HG03354 (cell line): ENCODE measurements at regions not wholly inside any gene's neighbourhood (a gene's known extent, or its start where the extent isn't known, plus 50 kb on each side); places are given as distances from the start of the nearest gene placed in this dataset.

ENCODE experiments used
- ATAC-seq: cut with Tn5 transposase; IDR thresholded peaks from one replicate; pipeline ENCODE4 v1.9.1; 2021; ENCODE audit warnings: mild to moderate bottlenecking; ENCODE audit not compliant: unreplicated experiment, poor library complexity, severe bottlenecking

DNA sequence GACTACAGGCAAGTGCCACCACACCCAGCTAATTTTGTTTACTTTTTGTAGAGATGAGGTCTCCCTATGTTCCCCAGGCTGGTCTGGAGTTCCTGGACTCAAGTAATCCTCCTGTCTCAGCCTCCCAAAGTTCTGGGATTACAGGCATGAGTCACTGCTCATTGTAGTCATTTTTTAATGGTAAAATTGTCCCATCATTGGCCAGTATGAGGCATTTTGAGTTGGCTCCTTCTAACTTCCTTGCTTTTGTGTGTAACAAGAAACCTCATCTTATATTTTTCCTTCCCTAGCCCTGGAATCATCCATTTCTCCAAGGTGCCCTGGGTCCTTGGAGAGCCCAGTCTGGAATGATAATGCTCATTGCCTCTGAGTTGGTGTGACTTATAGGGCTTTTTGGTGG is 148.5 kb downstream of the INHBB start:
- ATAC-seq: no peak

- no peak for ATAC-seq
Measured at GRCh38 chr2:120495586-120495985, 149.7 kb downstream of the INHBB start.

- no peak for ATAC-seq
Measured at GRCh38 chr2:120496235-120496634, 150.3 kb downstream of the INHBB start.

GRCh38 chr2:120496759-120497158 is 150.8 kb downstream of the INHBB start:
- no peak for ATAC-seq

DNA sequence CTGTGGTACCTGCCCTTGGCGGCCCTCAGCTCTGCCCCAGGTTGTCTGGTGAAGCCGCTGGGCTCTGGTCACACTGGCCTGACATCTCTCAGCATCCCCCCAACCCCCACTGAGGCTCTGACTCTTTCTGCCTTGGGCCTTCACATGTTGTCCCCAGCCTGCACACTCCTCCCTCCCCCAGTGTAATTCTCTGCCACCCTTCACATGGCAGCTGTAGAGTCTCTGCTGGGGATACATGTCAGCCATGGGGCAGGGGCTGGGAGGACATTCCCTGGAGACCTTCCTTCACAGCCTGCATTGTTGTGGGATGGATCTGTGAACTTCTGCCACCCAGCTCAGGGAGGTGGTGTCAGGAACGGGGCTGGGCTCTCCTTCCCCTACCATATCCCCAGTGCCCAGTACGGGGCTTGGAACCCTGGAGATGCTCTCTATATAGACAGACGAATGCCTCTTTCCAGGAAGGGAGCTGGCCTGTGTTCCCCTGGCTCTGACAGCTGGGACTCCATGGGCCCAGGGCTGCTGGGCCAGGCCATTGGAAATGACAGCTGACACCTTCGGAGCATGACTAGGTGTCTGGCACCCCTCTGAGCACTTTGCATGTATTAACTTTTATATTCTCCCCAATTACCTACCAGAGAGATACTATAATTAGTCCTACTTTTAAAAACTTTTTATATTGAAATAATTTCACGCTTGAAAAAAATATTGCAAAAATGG is 151.5 kb downstream of the INHBB start:
- no peak for ATAC-seq

DNA sequence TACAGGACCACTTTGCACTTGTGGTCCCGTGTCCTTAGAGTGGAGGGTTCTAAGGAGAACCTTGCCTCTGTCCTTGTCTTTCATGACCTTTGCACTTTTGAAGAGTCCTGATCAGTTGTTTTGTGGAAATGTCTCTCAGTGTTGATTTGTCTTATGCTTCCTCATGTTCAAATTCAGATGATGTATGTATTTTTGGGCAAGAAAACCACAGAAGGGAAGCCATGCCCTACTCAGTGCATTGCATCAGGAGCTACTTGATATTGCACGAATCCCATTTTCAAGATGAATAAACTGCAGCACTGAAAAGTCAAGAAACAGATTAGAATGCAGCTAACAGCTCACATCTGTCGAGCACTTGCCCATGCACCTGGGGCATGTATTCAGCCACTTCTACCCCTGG is 152.2 kb downstream of the INHBB start:
- no peak for ATAC-seq

- ATAC-seq: no peak
Measured at GRCh38 chr2:120498576-120499394, 152.8 kb downstream of the INHBB start.

- ATAC-seq: no peak
Measured at GRCh38 chr2:120499784-120500495, 154.0 kb downstream of the INHBB start.

- no peak for ATAC-seq
Measured at GRCh38 chr2:120501591-120501990, 155.7 kb downstream of the INHBB start.

GRCh38 chr2:120502357-120502756 is 156.4 kb downstream of the INHBB start:
- ATAC-seq: no peak

GRCh38 chr2:120502761-120503160 is 156.8 kb downstream of the INHBB start:
- ATAC-seq: no peak

DNA sequence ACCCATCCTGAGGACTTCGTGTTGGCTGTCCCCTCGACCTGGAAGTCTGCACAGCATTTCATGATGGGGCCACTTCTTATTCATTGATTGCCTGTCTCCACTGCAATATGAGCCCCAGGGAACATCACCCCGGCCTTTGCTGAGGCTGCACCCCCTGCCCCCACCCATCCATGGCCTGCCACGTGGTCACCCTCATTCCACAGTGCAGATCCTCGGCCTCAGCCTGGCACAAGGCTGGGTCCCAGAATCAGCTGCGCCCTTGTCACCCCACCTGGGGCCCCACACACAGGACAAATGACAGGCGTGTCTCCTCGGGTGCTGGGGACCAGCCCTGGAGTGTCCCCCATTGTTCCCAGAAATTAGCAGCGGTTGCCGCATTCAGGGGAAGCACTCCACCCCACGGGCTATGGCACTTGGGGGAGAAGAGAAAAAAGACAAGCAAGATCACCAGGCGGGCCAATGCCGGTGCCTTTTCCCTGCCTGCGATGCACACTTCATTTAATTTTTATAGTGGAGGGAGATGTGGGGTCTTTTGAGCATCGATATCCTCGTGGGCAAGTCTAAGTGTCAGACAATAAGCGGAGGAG is 157.4 kb downstream of the INHBB start:
- ATAC-seq: no peak

- ATAC-seq: no peak
Measured at GRCh38 chr2:120503793-120504571, 158.0 kb downstream of the INHBB start.

DNA sequence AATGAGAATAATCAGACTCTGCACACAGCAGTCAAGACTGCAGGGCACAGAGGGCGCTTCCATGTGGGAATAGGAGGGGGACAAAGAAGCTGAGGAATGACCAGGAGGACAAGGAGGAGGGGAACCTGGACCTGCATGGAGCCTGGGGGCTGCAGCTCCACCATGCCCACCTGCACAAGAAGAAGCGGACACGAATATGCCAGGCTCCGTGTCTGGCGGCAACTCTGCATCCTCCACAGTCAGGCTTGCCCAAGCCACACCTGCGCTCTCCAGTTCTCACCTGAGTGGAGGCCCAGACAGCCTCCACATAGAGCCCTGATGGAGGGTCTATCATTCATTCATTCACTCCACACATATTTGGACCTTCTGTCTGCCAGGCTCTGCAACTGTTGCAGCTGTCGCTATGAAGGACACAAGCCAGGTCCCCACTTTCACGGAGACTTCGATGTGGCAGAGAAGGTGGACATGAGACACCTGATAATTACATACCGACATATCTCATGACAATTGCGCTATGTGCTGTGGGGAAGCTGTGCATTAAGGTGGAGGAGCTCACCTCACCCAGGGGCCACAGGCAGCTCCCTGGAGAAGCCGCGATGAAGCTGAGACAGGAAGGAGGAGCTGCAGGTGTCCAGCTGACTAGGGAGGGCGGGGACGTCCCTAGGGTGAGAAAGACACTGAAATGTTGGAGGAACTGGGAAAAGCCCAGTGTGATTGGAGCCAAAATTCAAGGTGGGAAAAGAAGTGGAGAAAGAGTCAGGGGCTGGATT is 159.2 kb downstream of the INHBB start:
- ATAC-seq: no peak

DNA sequence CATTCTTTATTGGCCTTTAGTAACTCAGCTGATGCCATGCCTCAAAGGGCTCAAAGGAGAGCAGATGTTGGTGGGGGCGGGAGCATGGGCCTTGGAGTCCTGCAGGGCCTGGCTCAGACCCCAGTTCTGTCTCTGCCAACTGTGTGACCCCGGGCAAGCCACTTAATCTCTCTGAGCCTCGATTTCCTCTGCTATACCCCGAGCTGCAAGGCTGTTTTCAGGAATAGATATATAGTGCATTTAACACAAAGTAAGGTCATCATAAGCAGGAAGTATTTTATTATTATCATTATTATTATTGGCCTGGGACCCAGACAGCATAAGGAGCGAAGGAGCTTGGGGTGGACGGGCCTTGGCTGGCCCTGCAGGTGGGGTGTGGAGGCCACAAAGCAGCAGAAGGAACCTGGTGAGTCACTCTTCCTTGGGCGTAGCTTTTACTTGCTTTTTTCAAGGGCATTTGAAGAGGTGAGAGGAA is 162.7 kb downstream of the INHBB start:
- ATAC-seq: no peak

DNA sequence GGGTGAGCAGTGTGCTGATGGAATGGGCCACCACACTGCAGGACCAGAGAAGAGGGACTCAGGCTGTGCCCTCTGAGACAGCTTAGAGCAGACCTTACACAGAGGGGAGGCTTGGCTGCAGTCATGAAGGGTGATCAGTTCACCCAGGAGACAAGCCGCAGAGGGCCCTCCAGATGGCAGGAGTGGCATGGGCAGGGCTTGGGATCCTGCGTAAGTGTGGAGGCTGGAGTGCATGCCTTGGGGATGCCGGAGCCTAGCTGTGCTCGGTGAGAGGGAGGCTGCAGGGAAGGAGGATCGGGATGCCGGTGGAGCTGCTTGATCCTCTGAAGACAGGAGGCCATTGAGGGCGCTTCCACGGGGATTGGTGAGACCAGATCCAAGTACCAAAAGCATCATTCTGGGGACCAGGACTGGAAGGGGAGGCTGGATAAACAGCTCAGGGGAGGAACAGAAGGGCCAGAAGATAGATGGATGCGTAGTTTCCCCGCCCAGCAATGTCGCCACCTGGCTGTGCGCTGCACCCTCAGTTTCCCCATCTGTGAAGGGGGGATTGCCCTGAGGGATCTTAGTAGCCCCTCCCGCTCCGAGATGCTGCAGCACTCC is 163.4 kb downstream of the INHBB start:
- no peak for ATAC-seq

GRCh38 chr2:120509991-120510735 is 164.2 kb downstream of the INHBB start:
- no peak for ATAC-seq
